GM12872 (cell line): ENCODE measurements at regions not wholly inside any gene's neighbourhood (a gene's known extent, or its start where the extent isn't known, plus 50 kb on each side); places are given as distances from the start of the nearest gene placed in this dataset.

Source experiments
- CTCF ChIP-seq: IDR thresholded peaks from 3 replicates; pipeline ENCODE4 v1.5.1; 2011; ENCODE audit warnings: low read depth, mild to moderate bottlenecking, low read length, moderate library complexity; ENCODE audit not compliant: insufficient read depth

- no peak for TF ChIP-seq CTCF
These were observed 242.8 kb downstream of the CCSER2 start for GRCh38 chr10:84571146-84571545.

- TF ChIP-seq CTCF: peak; percentile 12; the same call in 1 of the 3 replicates
These were observed 245.7 kb downstream of the CCSER2 start for GRCh38 chr10:84574102-84574501.

DNA sequence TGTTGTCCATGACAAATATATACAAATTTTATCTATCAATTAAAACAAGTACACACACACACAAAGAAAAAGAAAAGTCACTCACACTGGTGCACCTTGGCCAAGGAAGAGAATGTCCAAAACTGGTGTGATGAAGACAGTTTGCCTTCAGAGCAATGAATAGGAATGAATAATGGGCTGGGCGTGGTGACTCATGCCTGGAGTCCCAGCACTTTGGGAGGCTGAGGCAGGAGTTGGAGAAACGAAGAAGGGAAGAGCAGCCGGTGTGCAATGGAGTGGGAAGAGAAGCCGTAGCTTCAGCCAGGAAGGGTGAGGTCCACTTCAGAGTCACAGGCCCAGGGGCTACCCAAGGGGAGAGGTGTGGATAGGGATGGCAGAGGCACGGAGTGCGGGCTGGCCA lies 253.6 kb downstream of the CCSER2 start:
- TF ChIP-seq CTCF: no peak

DNA sequence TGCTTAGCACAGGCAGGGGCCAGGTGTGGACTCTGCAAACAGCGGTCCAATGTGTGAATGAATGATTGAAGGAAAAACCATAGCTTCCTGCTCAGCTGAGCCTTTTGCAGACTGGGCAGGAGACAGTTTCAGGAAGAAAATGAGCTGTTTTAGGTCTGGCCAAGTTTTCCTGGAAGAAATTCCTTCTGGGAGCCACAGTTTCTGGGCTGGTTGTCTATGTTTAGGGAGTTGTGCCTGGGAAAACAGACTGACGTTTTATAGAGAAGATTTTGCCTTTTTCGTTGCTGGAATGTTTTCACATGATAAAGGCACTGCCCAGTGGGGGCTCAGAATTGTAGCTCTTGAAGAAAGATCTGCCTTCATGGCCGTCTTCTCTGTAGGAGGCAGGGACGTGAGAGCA lies 255.1 kb downstream of the CCSER2 start:
- TF ChIP-seq CTCF: no peak

DNA sequence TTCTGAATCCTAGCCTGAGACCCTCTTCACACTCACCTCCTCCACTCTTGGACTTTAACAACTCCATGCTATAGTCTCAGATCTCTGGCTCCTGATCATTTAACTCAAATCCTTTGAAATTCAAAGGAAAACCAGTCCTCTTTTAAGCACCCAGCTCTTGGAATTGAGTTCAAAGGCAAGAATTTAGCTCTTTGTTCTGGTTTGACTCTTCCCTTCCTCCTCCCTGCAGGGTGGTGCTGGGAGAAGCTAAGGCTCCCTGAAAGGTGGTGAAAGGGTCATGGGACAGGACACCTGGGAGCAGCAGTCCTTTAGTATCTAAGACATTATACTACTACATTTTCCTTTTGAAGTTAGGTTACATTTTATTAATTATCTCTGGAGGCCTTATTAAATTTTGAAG lies 259.4 kb downstream of the CCSER2 start:
- no peak for TF ChIP-seq CTCF

DNA sequence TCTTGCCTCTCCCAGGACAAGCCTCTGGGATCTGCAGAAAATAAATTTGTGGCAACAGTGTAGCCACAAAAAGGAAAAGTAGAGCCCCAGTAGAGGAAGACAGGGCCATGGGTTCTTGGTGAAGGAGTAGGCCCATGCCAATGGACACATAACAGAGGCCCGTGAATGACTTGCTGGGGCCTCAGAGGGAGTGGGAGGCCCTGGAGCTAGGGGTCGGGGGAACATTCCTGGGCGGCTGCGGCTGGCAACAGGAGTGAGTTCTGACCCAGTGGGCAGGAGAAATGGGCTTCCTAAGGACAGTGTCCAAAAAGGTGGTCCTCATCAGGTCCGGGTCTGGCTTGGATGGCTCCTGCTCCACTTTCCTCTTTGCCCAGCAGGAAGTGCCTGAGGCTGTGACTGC lies 260.0 kb downstream of the CCSER2 start:
- TF ChIP-seq CTCF: no peak

DNA sequence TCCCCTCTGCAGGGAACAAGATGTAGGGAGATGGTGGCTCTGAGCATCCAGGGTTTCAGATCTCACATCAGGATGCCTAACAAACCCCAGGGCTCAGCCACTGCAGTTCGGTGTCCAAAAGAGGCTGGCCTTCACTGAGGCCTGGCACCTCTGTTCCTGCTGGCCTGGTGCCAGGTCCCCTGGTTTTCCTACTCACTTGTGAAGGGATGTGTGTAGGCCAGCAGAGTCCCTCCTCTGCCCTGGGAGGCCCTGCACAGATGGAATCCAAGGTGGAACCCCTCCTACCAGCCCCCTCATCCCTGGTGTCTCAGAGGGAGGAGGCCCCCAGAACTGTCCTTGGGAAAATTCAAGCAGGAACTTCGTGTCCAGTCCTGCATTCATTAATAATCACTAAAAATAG lies 260.6 kb downstream of the CCSER2 start:
- no peak for TF ChIP-seq CTCF

DNA sequence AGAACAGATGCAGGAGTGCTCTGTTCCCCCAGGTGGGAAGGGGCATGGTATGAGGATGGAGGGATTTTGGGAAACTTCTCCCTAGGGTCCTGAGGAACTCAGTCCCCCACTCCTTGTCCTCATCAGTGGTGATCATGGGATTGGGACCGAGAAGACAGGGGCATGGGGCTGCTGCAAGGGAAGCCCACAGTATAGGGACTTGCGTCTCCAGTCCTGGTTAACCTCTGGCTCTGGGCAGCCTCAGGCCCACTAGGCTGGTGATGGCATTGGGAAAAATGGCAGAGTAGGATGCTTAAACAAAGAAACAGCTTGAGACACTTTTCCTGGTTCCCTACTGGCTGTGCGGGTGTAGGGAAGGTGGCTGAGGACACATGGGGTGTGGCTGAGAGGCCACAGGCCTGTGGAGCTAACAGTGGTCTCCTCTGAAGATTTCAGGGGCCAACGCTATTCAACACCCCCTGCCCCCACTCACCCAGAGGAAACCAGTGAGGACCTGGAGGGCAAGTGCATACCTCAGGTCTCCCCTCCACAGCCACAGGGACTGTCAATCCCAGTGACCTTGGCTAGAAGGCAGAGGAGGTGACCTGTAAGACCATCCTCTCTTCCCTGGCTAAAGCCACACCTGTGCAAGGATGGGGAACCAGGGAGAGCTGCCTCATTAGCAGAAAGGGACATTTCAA lies 261.3 kb downstream of the CCSER2 start:
- TF ChIP-seq CTCF: no peak
